Smooth muscle cell of the brain vasculature (primary cell): ENCODE measurements at regions not wholly inside any gene's neighbourhood (a gene's known extent, or its start where the extent isn't known, plus 50 kb on each side); places are given as distances from the start of the nearest gene placed in this dataset.
A peak's percentile ranks its signal among the peaks of the same experiment; 100 is the strongest.

Experiments used
- DNase-seq: peaks from one replicate; pipeline ENCODE4 v3.0.0-alpha.2; 2012; ENCODE audit warnings: low read depth, low spot score

DNA sequence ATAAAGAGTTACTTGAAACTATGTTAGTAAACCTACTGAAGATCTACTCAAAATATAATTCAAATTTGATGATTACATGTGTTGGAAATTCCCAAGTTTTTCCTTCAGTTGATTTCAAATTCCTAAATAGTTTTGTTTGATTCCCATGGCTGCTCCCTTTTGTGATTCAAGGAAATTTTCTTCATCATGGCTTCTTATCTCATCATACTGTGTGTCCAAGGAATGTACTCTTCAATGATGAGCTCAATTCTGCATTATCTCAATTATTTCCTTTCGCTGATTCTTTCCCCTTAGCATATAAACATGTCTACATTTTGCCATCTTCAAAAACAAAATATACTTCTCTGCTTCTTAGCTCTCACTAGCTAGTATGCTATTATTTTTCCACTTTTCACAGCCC is 460.4 kb upstream of the NAALADL2 start:
- no peak for DNase-seq

DNA sequence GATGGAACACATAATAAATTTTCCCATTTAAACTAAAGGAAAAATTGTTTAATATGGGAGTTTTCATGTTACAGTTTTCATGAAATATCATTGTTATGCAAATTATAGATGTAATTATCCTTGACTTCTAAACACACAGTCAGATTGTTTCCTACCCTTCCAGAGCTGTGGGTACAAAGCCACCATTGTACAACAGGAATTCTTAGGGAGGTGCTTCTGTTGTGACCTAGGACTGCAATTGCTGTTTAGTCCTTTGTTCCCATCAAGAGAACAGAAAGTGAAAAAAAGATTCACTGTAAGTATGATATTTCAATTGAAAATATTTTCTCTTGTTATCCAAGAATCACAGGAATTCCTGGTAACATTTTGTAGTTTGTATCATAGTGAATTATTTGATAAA is 455.3 kb upstream of the NAALADL2 start:
- DNase-seq, result no peak

DNA sequence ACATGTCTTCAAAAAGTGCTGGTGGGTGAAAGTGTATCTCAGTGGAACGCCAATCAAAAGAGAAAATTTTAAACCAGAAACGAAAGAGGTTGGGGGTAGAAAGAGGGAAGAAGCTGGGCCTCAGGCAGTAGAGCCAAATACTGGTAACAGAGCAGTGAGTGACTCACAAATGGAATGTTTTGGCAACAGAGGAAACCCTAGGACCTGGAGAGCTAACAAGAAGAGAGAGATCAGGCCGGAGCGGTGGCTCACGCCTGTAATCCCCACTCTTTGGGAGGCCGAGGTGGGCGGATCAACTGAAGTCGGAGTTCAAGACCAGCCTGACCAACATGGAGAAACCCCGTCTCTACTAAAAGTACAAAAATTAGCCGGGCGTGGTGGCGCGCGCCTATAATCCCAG is 450.8 kb upstream of the NAALADL2 start:
- no peak for DNase-seq

DNA sequence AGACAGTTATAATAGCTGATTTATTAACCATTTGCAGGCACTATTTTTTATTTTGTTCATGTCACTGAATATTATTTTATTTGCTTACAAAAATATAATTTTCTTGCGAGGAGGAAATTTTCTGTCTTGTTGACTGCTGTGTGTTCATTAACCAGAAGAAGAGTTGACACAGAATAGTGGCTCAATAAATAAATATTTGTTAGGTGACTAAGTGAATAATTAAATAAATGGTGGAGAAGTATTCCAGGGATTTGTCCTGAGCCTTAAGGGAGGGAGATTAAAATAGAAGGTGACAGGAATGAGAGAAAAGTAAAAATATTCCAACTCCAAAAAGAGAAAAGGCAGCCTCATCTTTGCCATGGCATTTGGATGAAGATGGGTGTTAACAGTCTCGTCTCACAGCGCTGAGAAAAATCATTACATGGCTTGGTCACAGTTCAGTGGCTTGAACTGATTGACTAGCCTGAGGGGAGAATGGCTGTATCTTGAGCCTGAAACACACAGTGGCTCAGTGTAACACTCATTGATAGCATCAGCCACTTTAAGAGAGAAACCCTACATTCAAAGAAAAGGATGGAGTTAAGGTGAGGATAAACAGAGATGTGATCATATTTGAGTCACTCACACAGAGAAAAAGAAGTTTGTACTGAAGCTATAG is 449.9 kb upstream of the NAALADL2 start:
- DNase-seq, result no peak

DNA sequence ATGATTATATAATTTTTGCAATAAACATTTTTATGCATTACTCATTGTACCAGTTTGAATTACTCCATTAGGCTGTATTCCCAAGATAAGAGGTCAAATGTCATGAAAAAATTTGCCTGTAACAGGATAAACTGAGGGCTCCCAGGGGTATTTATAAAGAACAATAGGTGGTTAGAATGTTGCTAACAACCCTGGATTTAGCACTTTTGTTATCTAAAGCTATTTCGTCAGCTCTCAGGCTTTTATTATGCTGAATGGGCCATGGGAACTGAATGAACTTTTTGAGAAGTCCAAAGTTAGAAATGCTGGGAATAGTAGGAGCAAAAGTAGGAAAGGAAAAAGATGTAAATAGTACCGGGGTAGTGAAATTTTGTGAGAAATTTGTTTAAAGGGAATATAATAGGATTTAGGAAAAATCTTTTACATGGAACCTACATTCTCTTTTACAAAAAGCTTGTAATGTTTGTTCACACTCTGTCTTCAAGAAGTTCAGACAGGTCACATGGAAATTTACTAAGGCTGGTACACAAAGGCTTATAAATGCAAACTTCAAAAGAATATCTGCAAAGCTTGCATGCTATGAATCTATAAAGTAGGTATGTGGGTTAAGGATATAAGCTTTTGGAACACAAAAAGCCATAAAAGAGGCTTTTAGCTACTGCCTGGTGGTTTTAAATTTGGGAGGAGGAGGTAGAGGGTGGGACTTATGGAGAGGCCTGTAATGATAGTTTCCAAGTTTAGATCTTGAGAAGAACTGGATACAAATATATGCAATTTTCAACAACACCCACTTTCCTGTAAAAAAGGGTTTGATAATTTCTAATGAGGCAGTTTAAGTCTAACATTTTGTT is 445.8 kb upstream of the NAALADL2 start:
- no peak for DNase-seq

DNA sequence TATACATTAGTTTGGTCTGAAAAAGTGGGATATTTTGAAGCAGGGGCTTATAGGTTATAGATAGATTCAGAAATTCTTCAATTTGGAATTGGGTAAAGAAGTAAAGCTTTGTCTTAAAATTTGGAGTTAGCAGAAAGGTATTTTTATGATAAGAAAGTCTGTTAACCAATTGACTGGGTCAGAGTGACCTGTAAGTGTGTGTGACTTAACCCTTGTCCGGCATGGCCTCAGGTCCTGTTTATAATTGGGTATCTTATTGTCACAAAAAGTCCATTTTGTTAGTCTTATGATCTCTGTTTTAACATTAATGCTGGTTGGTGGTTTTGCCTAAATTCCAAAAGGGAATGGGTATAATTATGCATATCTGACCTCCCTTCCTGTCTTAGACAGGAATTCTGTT is 444.2 kb upstream of the NAALADL2 start:
- no peak for DNase-seq

DNA sequence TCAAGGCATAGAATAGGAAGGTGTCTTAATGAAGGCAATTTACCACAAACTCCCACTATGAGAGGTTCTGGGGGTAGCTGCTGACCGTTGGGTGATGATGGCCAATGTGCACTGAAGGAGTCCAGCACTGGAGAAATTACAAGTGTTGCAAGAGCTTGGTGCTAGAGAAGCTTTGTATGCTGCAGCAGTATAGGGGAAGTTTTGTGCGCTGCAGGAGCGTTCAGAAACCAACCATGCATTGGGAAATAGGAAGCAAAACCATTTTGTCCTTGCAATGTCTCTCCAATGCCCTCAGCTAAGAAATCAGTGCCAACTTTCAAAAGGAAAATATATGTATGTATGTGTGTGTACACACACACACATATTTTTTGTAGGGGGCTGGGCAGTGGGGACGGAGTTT is 441.6 kb upstream of the NAALADL2 start:
- DNase-seq, result no peak

DNA sequence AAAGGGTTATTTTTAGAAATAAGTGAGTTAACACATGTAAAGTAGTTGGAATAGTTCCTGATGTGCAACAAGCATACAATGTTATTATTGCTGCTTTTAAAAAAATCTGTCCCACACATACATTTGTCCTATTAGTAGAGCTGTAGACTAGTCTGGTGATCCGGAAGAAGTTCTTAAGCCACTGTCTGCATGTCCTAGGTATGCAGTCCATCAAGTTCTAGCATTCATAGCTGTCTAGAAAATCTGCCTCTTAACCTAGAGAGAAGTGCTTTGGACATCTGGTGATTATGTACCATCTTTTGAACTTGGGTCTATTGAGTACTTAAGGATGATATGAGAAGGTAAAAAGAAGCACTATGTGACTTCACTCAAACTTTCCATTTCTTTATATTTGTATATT is 439.9 kb upstream of the NAALADL2 start:
- no peak for DNase-seq

DNA sequence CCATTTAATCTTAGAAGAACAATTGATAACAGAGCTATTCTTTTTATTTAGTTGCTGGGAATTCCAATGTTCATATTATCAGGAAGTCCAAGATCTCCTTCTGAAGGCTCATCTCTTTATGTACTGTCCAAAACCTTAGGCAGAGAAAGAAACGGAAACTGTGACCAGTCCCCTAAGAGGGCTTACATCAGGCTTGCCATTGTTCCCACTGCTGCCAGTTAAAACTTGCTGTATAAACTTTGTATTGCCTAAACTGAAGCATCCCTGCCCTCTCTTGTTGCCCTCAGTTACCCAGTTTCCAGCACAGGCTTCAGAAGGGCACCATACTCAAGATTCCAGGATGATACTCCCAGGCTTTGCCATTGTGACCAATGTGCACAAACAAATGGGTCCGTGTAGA is 435.2 kb upstream of the NAALADL2 start:
- no peak for DNase-seq

DNA sequence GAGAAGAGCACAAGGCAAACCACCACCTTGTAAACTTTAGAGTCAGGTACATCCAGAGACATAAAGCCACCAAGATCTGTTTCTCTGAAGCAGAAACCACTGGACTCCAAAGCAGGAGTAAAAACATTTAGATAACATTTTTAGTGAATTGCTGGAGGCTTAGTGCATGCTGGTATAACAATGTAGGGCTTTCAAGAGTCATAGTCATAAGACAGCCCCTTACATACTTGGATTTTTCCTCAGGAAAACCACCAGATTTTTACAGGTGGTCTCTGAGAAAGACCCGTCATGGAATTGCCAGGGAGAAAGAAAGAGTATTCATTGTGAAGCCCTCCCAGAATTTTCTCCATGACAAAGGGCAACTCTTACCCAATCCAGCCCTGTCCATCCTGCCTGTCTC is 434.5 kb upstream of the NAALADL2 start:
- DNase-seq, result no peak

DNA sequence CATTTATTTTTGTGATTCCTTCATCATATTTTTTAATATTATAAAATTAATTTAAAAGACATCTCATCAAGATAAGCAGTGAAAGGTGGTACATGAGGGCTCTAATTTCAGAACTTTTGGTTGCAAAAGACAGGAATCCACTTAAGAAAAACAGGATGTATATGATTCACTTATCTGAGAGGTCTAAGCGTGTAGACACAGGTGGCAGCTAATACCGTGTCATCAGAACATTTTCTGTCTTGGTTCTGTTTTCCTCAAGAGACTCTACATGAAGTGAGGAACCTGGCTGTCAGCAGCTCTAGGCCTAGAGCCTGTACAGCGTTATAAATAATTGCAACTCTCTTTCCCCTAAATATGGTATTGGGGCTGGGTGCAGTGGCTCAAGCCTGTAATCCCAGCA is 433.7 kb upstream of the NAALADL2 start:
- DNase-seq, result no peak

DNA sequence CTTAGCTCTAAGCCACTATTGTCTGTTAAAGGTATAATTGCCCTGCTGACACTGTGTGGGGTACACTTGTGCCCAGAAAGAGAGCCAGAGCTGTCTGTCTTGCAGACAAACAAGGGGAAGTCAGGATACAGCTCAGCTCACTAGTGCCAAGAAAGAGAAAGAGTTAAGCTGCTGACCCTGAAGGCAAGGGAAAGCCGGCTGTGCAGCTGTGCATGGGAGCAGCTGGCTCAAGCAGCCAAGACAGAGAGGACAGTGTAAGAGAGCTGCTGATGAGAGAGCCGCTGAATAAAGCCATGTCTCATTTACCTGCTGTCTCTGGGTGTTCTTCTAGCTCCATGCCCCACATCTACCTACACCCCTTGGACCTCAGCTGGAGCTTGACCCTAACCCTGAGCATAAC is 428.1 kb upstream of the NAALADL2 start:
- no peak for DNase-seq

DNA sequence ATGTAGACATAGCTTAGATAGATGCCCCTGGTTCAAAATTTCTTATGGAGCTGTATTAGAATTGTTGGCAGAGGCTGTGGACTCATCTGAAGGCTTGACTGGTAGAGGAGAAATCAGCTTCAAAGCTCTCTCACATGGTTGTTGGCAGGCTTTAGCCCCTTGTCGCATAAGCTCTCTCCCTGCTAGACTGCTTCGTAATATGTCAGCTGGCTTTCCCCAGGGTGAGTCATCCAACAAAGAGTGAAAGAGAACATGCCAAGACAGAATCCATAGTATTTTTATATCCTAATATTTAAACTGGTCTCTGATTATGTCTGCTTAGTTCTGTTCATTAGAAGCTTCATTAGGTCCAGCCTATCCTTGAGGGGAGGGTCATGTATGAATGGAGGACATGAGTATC is 427.4 kb upstream of the NAALADL2 start:
- DNase-seq, result no peak

DNA sequence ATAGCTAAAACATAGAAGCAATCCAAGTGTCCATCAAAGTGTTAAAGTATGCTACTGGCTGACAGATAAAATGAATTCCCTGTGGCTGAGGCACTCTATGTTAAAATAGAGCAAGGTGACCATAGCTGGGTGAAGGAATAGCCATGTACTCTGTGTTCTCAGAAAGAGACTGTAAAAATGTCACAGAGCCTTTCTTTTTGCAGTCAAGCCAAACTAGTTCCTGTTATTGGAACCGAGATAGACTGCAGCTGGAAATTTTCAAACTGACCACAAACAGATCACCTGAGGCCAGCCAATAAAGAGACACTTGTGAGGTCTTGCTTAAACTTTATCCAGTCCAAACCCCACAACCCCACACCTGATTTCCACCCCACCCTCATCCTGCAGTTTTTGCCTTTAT is 422.8 kb upstream of the NAALADL2 start:
- no peak for DNase-seq

DNA sequence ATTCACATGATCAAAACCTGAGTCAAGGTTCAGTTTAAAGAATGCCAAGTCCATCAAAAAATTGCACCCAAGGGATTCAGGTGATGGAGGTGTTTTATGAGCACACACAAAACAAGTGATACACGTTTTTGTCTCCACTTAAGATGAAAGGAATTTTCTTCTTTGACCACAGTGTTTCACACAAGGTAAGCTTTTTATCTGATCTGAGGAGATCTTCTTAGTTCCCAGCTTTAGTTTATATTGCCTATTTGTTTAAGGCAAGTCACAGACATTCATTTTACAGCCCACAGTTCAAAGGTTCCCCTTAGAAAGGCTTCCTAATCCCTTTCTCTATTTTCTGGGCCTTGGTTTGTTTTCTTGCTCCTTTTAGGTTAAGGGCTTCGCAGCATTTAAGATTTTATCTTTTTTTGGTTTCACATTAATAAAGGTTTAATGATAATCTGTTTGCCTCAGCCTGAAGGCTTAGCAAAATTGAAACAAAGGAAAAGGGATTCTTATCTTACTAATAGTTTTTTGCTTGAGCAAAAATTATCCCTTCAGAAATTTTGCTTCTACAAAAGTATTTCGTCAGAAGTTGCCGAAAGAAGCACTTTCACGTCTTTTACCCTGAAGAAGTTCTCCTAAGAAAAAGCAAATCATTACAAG is 420.5 kb upstream of the NAALADL2 start:
- no peak for DNase-seq

DNA sequence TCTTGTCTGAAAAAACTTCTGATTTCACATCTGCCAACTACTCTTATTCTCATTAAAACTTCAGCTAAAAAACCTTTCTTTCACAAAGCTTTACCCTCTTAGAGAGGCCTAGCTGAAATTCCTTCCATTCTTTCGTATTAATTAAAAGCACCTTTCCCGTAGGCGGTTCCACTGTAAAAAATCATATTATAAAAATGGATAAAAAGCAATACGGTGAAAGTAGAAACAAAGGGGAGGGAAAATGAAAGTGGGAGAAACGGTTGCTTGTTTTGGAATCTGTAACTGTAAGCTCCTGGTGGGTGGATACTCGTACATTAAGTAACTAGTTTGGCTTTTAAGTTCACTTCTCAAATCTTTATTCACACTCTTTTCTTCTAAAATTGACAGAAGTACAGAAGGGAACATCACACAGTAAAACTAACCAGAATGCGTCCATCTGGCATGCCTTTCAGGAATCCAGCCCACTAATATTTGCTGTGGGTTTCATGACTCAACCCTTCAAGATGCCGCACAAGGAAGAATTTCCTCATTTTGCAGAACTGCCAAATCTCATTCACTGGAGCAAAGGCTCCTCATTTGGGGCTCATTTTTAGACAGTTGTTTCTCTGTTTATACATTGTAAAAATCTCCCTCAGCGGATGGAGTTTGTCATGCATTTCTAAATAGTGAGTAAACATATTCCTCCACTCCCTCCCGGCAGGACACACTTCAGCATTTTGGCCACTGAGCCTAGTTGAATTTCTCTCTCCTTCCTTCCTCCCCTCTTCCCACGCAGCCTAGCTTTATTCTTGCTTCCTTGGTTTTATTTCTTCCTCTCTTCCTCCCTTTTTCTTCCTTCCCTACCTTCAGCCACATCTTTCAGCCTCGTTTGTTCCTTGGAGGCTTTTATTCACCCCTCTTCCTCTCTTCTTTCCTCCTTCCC is 419.5 kb upstream of the NAALADL2 start:
- peak; percentile 61 for DNase-seq

DNA sequence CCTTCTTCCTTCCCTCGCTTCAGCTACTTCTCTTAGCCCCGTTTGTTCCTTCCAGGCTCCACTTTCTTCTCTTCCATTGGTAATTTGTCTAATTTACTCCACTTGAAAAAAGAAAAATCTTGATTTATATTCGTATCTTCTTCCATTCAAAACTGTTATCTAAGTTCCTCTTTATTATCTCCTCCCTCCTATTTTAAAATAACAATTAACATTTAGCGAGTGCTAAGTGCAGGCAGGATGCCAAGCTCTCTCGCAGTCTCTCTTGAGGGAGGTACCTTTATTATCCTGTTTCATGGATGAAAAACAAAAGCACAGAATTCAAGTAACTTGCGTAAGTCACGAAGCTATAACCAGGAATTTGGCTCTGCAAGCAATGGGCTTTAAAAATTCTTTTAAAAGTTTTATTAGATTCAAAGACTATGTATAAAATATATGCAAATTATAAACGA is 418.9 kb upstream of the NAALADL2 start:
- DNase-seq, result no peak

DNA sequence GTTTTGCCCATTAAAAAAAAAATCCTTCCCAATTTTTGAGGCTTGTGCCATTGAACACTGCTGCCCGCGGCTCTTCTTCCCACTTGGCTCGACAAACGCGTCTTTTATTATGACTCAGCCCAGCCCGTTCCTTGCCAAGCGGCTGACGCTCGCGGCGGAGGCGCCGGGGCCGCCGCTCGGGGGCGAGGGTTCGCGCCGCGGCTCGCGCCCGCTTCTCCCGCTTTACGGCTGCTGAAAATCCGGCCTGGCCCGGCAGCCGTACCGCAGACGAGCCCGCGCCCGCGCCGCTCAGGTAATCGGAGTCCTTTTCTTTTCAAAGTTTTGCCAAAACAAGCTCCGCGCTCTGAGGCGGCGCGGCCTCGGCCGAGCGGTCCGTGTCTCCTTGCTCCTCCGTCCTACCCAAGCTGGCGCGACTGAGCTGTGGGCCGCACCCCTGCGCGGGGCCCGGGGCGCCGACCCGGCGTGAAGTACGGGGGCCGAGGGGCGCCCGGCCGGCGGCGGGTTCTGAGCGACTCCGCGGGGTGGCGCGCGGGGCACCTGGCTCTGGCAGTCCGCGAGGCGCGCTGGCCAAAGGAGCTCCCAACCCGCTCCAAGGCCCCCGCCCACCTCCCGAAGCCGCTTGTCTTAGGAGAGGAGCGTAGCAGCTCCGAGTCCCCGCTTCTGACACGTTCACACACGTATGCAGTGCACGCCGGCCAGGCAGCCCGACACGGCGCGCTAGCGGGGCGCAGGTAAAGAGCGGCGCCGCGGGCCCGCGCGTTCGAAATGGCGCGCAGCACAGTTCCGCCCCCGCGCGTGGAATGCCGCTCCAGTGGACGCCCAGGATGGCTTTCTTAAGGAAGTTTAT is 418.2 kb upstream of the NAALADL2 start:
- peak; percentile 69 for DNase-seq

DNA sequence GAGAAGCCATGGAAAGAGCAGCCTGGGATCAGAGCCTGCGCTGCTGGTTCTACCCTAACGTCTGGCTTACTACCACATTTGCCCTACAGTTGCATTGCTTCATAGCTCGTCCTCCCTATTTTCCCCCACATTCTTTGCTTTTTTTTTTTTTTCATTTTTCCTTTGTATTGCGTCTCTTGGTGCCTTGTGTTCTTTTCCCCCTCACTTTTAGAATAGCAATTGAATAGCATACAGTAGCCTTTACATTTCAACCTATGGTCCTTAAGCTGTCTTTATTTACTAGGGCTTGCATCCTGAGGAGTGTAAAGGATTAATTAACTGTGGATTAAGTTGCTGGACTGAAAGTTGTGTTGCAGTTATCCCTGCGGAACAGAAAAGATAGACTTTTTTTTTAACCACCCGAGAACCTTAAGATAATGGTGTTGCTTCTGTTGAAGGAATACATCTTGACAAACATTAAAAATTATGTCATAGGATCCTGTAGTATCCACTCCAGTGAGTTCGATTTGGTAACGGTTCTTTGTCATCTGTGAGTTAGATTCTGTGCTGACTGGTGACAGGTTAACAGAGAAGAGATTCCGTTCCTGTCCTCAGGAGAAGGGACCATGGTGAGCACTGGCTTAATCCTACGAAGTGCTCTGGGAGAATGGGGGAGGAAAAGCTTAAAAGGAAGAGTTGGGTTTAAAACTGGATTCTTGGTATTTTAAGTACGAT is 417.4 kb upstream of the NAALADL2 start:
- no peak for DNase-seq

DNA sequence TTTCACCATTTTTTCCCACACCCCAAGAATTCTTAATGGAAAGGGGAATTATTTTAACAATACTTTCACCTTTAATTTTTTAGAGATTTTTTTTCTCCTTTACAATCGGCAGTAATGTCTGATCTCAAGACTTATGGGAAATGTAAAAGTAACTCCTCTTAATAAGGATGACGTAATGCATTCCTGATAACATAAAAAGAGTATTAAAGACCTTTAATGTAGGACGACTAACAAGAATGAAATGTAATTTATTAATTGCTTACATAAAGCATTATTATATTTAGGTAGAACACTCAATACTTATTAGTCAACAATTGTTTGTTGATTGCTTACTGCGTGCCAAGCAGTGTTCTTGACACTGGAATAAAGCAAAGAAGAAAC is 416.8 kb upstream of the NAALADL2 start:
- DNase-seq, result no peak
